ENCODE measurements at regions not wholly inside any gene's neighbourhood (a gene's known extent, or its start where the extent isn't known, plus 50 kb on each side); places are given as distances from the start of the nearest gene placed in this dataset.

- TF ChIP-seq, protein P1, sequence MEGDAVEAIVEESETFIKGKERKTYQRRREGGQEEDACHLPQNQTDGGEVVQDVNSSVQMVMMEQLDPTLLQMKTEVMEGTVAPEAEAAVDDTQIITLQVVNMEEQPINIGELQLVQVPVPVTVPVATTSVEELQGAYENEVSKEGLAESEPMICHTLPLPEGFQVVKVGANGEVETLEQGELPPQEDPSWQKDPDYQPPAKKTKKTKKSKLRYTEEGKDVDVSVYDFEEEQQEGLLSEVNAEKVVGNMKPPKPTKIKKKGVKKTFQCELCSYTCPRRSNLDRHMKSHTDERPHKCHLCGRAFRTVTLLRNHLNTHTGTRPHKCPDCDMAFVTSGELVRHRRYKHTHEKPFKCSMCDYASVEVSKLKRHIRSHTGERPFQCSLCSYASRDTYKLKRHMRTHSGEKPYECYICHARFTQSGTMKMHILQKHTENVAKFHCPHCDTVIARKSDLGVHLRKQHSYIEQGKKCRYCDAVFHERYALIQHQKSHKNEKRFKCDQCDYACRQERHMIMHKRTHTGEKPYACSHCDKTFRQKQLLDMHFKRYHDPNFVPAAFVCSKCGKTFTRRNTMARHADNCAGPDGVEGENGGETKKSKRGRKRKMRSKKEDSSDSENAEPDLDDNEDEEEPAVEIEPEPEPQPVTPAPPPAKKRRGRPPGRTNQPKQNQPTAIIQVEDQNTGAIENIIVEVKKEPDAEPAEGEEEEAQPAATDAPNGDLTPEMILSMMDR (IDR thresholded peaks at IDR 0.05; ENCODE audit: low read depth, low read length, missing input control) = no peak
- TF ChIP-seq REST (IDR thresholded peaks at IDR 0.05) (no peak), FOXA1 (IDR thresholded peaks at IDR 0.05) (no peak), RAD21 (IDR thresholded peaks at IDR 0.05) (no peak), HNF4A (conservative IDR thresholded peaks at IDR 0.05) (no peak), TAF1 (conservative IDR thresholded peaks at IDR 0.05) (no peak), YY1 (IDR thresholded peaks at IDR 0.05) (no peak), NR2F2 (IDR thresholded peaks at IDR 0.05) (no peak), SP1 (IDR thresholded peaks at IDR 0.05) (no peak), EGR1 (IDR thresholded peaks at IDR 0.05; ENCODE audit: low read depth in 2 of 2) (no peak)
- TF ChIP-seq, protein P2, sequence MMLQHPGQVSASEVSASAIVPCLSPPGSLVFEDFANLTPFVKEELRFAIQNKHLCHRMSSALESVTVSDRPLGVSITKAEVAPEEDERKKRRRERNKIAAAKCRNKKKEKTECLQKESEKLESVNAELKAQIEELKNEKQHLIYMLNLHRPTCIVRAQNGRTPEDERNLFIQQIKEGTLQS (IDR thresholded peaks at IDR 0.05) = no peak
- TF ChIP-seq, protein P3, sequence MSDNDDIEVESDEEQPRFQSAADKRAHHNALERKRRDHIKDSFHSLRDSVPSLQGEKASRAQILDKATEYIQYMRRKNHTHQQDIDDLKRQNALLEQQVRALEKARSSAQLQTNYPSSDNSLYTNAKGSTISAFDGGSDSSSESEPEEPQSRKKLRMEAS (IDR thresholded peaks at IDR 0.05) = no peak
Observed at GRCh38 chr12:73665193-73665592, 872.4 kb upstream of the ATXN7L3B start.
